ENCODE measurements at regions not wholly inside any gene's neighbourhood (a gene's known extent, or its start where the extent isn't known, plus 50 kb on each side); places are given as distances from the start of the nearest gene placed in this dataset.

GRCh38 chr3:95356764-95357501 lies 1294.1 kb downstream of the NSUN3 start:
- Histone ChIP-seq H3K36me3 (ENCODE audit: low read length) (no peaks in the 10 kb centered on the region), H3K4me2 (ENCODE audit: low read depth, low read length, poor library complexity, severe bottlenecking) (peak overlapping the region; percentile 31), H2AFZ (ENCODE audit: low read depth, low read length, severe bottlenecking) (peak overlapping the region; percentile 42), H3K27ac (ENCODE audit: low read depth, low read length) (peak overlapping the region; percentile 29; the same call in 1 of the 2 replicates), H3K9me2 (replicated peaks; ENCODE audit: insufficient read depth, low read length) (no peaks in the 10 kb centered on the region), H3K79me2 (ENCODE audit: insufficient read depth, low read length) (no peaks in the 10 kb centered on the region), H3K9ac (ENCODE audit: low read length) (no peak overlapping the region), H3K4me3 (ENCODE audit: insufficient read depth, low read length, poor library complexity, severe bottlenecking) (no peak overlapping the region), H3F3A (ENCODE audit: insufficient read depth) (no peaks in the 10 kb centered on the region), H4K20me1 (ENCODE audit: low read depth, low read length) (no peaks in the 10 kb centered on the region), H3K9me3 (ENCODE audit: insufficient read depth, low read length) (no peaks in the 10 kb centered on the region), H3K27me3 (ENCODE audit: low read length) (no peaks in the 10 kb centered on the region)
- TF ChIP-seq EZH2phosphoT487 (conservative IDR thresholded peaks at IDR 0.05; ENCODE audit: low read length) (no peak), CTCF (IDR thresholded peaks at IDR 0.05; ENCODE audit: insufficient read depth, low read length, poor library complexity, severe bottlenecking) (no peak)

- TF ChIP-seq EZH2phosphoT487 (conservative IDR thresholded peaks at IDR 0.05; ENCODE audit: low read length), result no peak
- TF ChIP-seq CTCF (IDR thresholded peaks at IDR 0.05; ENCODE audit: insufficient read depth, low read length, poor library complexity, severe bottlenecking), result no peak
- Histone ChIP-seq H4K20me1 (ENCODE audit: low read depth, low read length) (no peaks in the 10 kb centered on the region), H2AFZ (ENCODE audit: low read depth, low read length, severe bottlenecking) (peak overlapping the region; percentile 46), H3K4me2 (ENCODE audit: low read depth, low read length, poor library complexity, severe bottlenecking) (no peak overlapping the region), H3K4me3 (ENCODE audit: insufficient read depth, low read length, poor library complexity, severe bottlenecking) (no peak overlapping the region), H3K9me2 (replicated peaks; ENCODE audit: insufficient read depth, low read length) (no peaks in the 10 kb centered on the region), H3K27me3 (ENCODE audit: low read length) (no peaks in the 10 kb centered on the region), H3K79me2 (ENCODE audit: insufficient read depth, low read length) (no peaks in the 10 kb centered on the region), H3K27ac (ENCODE audit: low read depth, low read length) (no peak overlapping the region), H3K9ac (ENCODE audit: low read length) (no peak overlapping the region), H3K36me3 (ENCODE audit: low read length) (no peaks in the 10 kb centered on the region), H3K9me3 (ENCODE audit: insufficient read depth, low read length) (no peaks in the 10 kb centered on the region), H3F3A (ENCODE audit: insufficient read depth) (no peaks in the 10 kb centered on the region)
These were observed 1324.6 kb downstream of the NSUN3 start for GRCh38 chr3:95387242-95388021.

- no peaks in the 10 kb centered on the region for H3F3A ChIP-seq (ENCODE audit: insufficient read depth)
- H3K36me3 ChIP-seq (ENCODE audit: low read length), result no peaks in the 10 kb centered on the region
- no peak overlapping the region for H3K27ac ChIP-seq (ENCODE audit: low read depth, low read length)
- no peaks in the 10 kb centered on the region for H3K9me2 ChIP-seq (replicated peaks; ENCODE audit: insufficient read depth, low read length)
- no peak overlapping the region for H3K4me2 ChIP-seq (ENCODE audit: low read depth, low read length, poor library complexity, severe bottlenecking)
- no peak overlapping the region for H3K9ac ChIP-seq (ENCODE audit: low read length)
- no peaks in the 10 kb centered on the region for H4K20me1 ChIP-seq (ENCODE audit: low read depth, low read length)
- H3K27me3 ChIP-seq (ENCODE audit: low read length), result no peaks in the 10 kb centered on the region
- H2AFZ ChIP-seq (ENCODE audit: low read depth, low read length, severe bottlenecking), result no peak overlapping the region
- no peak overlapping the region for H3K4me3 ChIP-seq (ENCODE audit: insufficient read depth, low read length, poor library complexity, severe bottlenecking)
- H3K9me3 ChIP-seq (ENCODE audit: insufficient read depth, low read length), result no peaks in the 10 kb centered on the region
- TF ChIP-seq EZH2phosphoT487 (conservative IDR thresholded peaks at IDR 0.05; ENCODE audit: low read length), result no peak
- TF ChIP-seq CTCF (IDR thresholded peaks at IDR 0.05; ENCODE audit: insufficient read depth, low read length, poor library complexity, severe bottlenecking), result no peak
- H3K79me2 ChIP-seq (ENCODE audit: insufficient read depth, low read length), result no peaks in the 10 kb centered on the region
These were observed 1327.0 kb downstream of the NSUN3 start for GRCh38 chr3:95389725-95390313.
